ENCODE measurements at regions not wholly inside any gene's neighbourhood (a gene's known extent, or its start where the extent isn't known, plus 50 kb on each side); places are given as distances from the start of the nearest gene placed in this dataset.
"Not testable (repeated sequence)": the region's sequence is repeated elsewhere in the genome, so short reads cannot be mapped to it uniquely, and the experiment has no call there.

GRCh38 chr12:131293071-131294015 lies 339.6 kb downstream of the ADGRD1 start:
- DNase-seq: not testable (repeated sequence)

- DNase-seq: not testable (repeated sequence)
Observed at GRCh38 chr12:131294716-131295115, 341.0 kb downstream of the ADGRD1 start.

GRCh38 chr12:131295117-131295516 lies 341.4 kb downstream of the ADGRD1 start:
- not testable (repeated sequence) for DNase-seq

- DNase-seq: not testable (repeated sequence)
Observed at GRCh38 chr12:131295559-131295958, 341.9 kb downstream of the ADGRD1 start.

GRCh38 chr12:131296136-131296535 lies 342.4 kb downstream of the ADGRD1 start:
- not testable (repeated sequence) for DNase-seq

GRCh38 chr12:131296651-131297050 lies 342.9 kb downstream of the ADGRD1 start:
- not testable (repeated sequence) for DNase-seq

- DNase-seq: not testable (repeated sequence)
Observed at GRCh38 chr12:131298526-131299369, 345.0 kb downstream of the ADGRD1 start.

GRCh38 chr12:131299370-131299701 lies 345.6 kb downstream of the ADGRD1 start:
- DNase-seq: not testable (repeated sequence)

- DNase-seq: not testable (repeated sequence)
Observed at GRCh38 chr12:131303576-131303975, 349.9 kb downstream of the ADGRD1 start.

GRCh38 chr12:131304642-131305041 lies 350.9 kb downstream of the ADGRD1 start:
- DNase-seq: not testable (repeated sequence)

GRCh38 chr12:131309700-131310099 lies 356.0 kb downstream of the ADGRD1 start:
- DNase-seq: no peak

- not testable (repeated sequence) for DNase-seq
Observed at GRCh38 chr12:131310227-131310969, 356.7 kb downstream of the ADGRD1 start.

- DNase-seq: not testable (repeated sequence)
Observed at GRCh38 chr12:131311279-131311722, 357.6 kb downstream of the ADGRD1 start.

- no peak for DNase-seq
Observed at GRCh38 chr12:131311764-131312163, 358.1 kb downstream of the ADGRD1 start.

GRCh38 chr12:131312382-131312781 lies 358.7 kb downstream of the ADGRD1 start:
- not testable (repeated sequence) for DNase-seq

GRCh38 chr12:131312793-131313545 lies 359.3 kb downstream of the ADGRD1 start:
- DNase-seq: no peak

- no peak for DNase-seq
Observed at GRCh38 chr12:131313635-131314034, 359.9 kb downstream of the ADGRD1 start.

- no peak for DNase-seq
Observed at GRCh38 chr12:131314524-131315090, 360.9 kb downstream of the ADGRD1 start.

GRCh38 chr12:131315601-131316000 lies 361.9 kb downstream of the ADGRD1 start:
- DNase-seq: no peak

- no peak for DNase-seq
Observed at GRCh38 chr12:131316388-131316787, 362.7 kb downstream of the ADGRD1 start.

GRCh38 chr12:131318045-131318685 lies 364.5 kb downstream of the ADGRD1 start:
- DNase-seq: no peak

Data from CD4-positive, alpha-beta T cell treated with Interferon alpha-2 for 1 hour (primary cell).